ENCODE measurements at regions not wholly inside any gene's neighbourhood (a gene's known extent, or its start where the extent isn't known, plus 50 kb on each side); places are given as distances from the start of the nearest gene placed in this dataset.
"Not testable (repeated sequence)": the region's sequence is repeated elsewhere in the genome, so short reads cannot be mapped to it uniquely, and the experiment has no call there.

GRCh38 chr3:198096015-198096414, 136.0 kb downstream of the LMLN start:
- intact Hi-C loops (cut with DNase I; ENCODE audit: low total_unique reads): no loop called here
- H3K27ac ChIP-seq: no peak overlapping the region
- no peaks in the 10 kb centered on the region for H3K36me3 ChIP-seq
- H3K4me1 ChIP-seq: no peaks in the 10 kb centered on the region
- H3K27me3 ChIP-seq: peaks cover 51% of the 10 kb centered on the region
- no peak overlapping the region for H3K4me3 ChIP-seq
- TF ChIP-seq EP300 (IDR thresholded peaks at IDR 0.05; ENCODE audit: low read depth): no peak
- no peak for TF ChIP-seq POLR2A (IDR thresholded peaks at IDR 0.05)
- no peak for TF ChIP-seq POLR2AphosphoS5 (IDR thresholded peaks at IDR 0.05)
- no peak for TF ChIP-seq CTCF (IDR thresholded peaks at IDR 0.05)
- DNase-seq: no peak
- H3K9me3 ChIP-seq: no peaks in the 10 kb centered on the region
- in situ Hi-C loops (cut with MboI; ENCODE audit: low pct_ligation_motif_present in 1 of 4, low pct_unique_long_range_greater_than_20kb in 1 of 4, low sequenced_read_pairs in 3 of 4): no loop called here

- Histone ChIP-seq H3K27ac (no peak overlapping the region), H3K36me3 (no peaks in the 10 kb centered on the region), H3K27me3 (peaks cover 43% of the 10 kb centered on the region), H3K4me1 (no peaks in the 10 kb centered on the region), H3K4me3 (no peak overlapping the region), H3K9me3 (no peaks in the 10 kb centered on the region)
- intact Hi-C loops (cut with DNase I; ENCODE audit: low total_unique reads) (no loop called here), in situ Hi-C loops (cut with MboI; ENCODE audit: low pct_ligation_motif_present in 1 of 4, low pct_unique_long_range_greater_than_20kb in 1 of 4, low sequenced_read_pairs in 3 of 4) (no loop called here)
- 61 to 65% methylated on average over 7 of the region's 7 CpGs for WGBS, 2 donors (ENCODE audit: low coverage in 1 of 2)
- TF ChIP-seq CTCF (IDR thresholded peaks at IDR 0.05) (no peak), POLR2A (IDR thresholded peaks at IDR 0.05) (no peak), EP300 (IDR thresholded peaks at IDR 0.05; ENCODE audit: low read depth) (no peak), POLR2AphosphoS5 (IDR thresholded peaks at IDR 0.05) (no peak)
- no peak for DNase-seq
Measured at GRCh38 chr3:198097048-198097447, 137.0 kb downstream of the LMLN start.

- peaks cover 27% of the 10 kb centered on the region for H3K27me3 ChIP-seq
- WGBS, 2 donors (ENCODE audit: low coverage in 1 of 2): 59 to 72% methylated on average over 5 to 9 of the region's 9 CpGs
- intact Hi-C loops (cut with DNase I; ENCODE audit: low total_unique reads); in situ Hi-C loops (cut with MboI; ENCODE audit: low pct_ligation_motif_present in 1 of 4, low pct_unique_long_range_greater_than_20kb in 1 of 4, low sequenced_read_pairs in 3 of 4); H3K9me3 ChIP-seq; H3K36me3 ChIP-seq; H3K27ac ChIP-seq; H3K4me1 ChIP-seq; DNase-seq; H3K4me3 ChIP-seq: not testable (repeated sequence)
Measured at GRCh38 chr3:198098661-198099081, 138.7 kb downstream of the LMLN start.

GRCh38 chr3:198103070-198103469, 143.1 kb downstream of the LMLN start:
- in situ Hi-C loops (cut with MboI; ENCODE audit: low pct_ligation_motif_present in 1 of 4, low pct_unique_long_range_greater_than_20kb in 1 of 4, low sequenced_read_pairs in 3 of 4): not testable (repeated sequence)

GRCh38 chr3:198106265-198106664, 146.2 kb downstream of the LMLN start:
- H3K9me3 ChIP-seq: no peaks in the 10 kb centered on the region
- no peak overlapping the region for H3K27ac ChIP-seq
- no peak for TF ChIP-seq EP300 (IDR thresholded peaks at IDR 0.05; ENCODE audit: low read depth)
- TF ChIP-seq POLR2AphosphoS5 (IDR thresholded peaks at IDR 0.05): no peak
- TF ChIP-seq POLR2A (IDR thresholded peaks at IDR 0.05): no peak
- no peak for TF ChIP-seq CTCF (IDR thresholded peaks at IDR 0.05)
- no peaks in the 10 kb centered on the region for H3K4me1 ChIP-seq
- H3K27me3 ChIP-seq: peaks cover 52% of the 10 kb centered on the region
- DNase-seq: no peak
- no peak overlapping the region for H3K4me3 ChIP-seq
- WGBS, 2 donors (ENCODE audit: low coverage in 1 of 2): 83 to 87% methylated on average over 2 to 4 of the region's 4 CpGs
- in situ Hi-C loops (cut with MboI; ENCODE audit: low pct_ligation_motif_present in 1 of 4, low pct_unique_long_range_greater_than_20kb in 1 of 4, low sequenced_read_pairs in 3 of 4) (no loop called here), intact Hi-C loops (cut with DNase I; ENCODE audit: low total_unique reads) (no loop called here)
- no peaks in the 10 kb centered on the region for H3K36me3 ChIP-seq

More at GRCh38 chr3:198103070-198103469, 143.1 kb downstream of the LMLN start:
- H3K36me3 ChIP-seq; H3K9me3 ChIP-seq; H3K4me1 ChIP-seq; intact Hi-C loops (cut with DNase I; ENCODE audit: low total_unique reads); DNase-seq; H3K27ac ChIP-seq; H3K4me3 ChIP-seq: not testable (repeated sequence)
- peaks cover 21% of the 10 kb centered on the region for H3K27me3 ChIP-seq
- 40% methylated on average over 1 of the region's 10 CpGs; no CpG with 5 or more reads in 1 of the 2 donors for WGBS, 2 donors (ENCODE audit: low coverage in 1 of 2)

Data from transverse colon (tissue), 4 donors.